Stimulated activated CD4-positive, alpha-beta T cell treated with anti-CD3 and anti-CD28 coated beads, TNF-alpha, amount 100 ng/mL, for 24 hours (primary cell): ENCODE measurements at regions not wholly inside any gene's neighbourhood (a gene's known extent, or its start where the extent isn't known, plus 50 kb on each side); places are given as distances from the start of the nearest gene placed in this dataset.

Experiments used
- DNase-seq, 3 experiments: peaks; one replicate each; pipeline ENCODE4 v3.0.0-alpha.2; 2020; ENCODE audit warnings: low read depth in 3 of 3

DNA sequence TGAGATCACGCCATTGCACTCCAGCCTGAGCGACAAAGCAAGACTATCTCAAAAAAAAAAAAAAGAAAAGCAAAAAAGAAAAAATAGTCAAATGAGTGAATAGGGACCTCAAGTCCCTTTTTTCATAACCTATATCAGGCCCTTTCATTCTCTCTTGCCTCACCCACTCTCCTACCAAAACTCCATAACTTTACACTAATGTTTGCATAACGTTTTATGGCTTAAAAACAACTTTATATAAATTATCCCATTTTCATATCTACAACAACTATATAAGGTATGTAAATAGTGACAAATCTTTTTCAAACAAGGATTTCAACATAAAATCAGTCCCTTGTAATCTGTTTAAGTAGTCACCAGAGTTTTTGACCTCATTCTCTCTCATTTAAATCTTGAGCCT lies 56.9 kb upstream of the PIP5K1B start:
- no peak for DNase-seq

- no peak for DNase-seq
Measured at GRCh38 chr9:68648971-68649370, 56.1 kb upstream of the PIP5K1B start.

DNA sequence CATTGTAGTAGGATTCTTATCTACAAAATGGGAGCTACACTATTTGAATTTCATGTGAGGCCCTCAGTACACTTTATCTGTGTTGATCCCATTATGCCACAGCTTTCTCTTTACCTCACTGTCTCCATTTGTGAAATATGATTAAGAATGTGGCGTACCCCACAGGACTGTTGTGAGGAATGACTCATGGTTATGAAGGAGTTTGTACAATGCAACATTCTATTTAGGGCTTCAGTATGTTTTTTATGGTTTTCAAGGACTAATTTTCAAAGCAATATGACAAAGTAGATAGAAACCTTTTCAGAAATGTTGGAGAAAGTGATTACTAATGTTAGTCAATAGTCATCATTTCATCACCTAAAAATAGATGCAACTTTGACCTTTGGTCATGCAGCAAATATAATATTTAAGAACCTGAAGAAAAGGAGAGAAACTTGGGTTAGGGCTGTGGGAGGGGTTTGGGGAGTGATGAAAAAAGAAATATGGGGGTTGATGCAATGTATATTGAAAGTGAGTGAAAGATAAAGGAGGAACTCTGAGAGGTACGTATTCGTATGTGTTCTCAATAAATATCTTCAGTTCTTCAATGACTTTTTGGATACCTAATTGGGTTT lies 53.7 kb upstream of the PIP5K1B start:
- no peak for DNase-seq

- peak in 2 of 3 experiments; percentile 2 to 27 for DNase-seq
Measured at GRCh38 chr9:68653141-68653595, 51.9 kb upstream of the PIP5K1B start.

- no peak for DNase-seq
Measured at GRCh38 chr9:68654075-68654474, 51.0 kb upstream of the PIP5K1B start.
